GM19328 (cell line): ENCODE measurements at regions not wholly inside any gene's neighbourhood (a gene's known extent, or its start where the extent isn't known, plus 50 kb on each side); places are given as distances from the start of the nearest gene placed in this dataset.

Experiments used
- ATAC-seq: cut with Tn5 transposase; IDR thresholded peaks from one replicate; pipeline ENCODE4 v1.9.1; 2021; ENCODE audit warnings: mild to moderate bottlenecking, moderate library complexity; ENCODE audit not compliant: unreplicated experiment

- no peak for ATAC-seq
Observed at GRCh38 chr3:87354398-87354797, 78.0 kb upstream of the POU1F1 start.

- ATAC-seq: no peak
Observed at GRCh38 chr3:87351937-87352336, 75.6 kb upstream of the POU1F1 start.

- ATAC-seq: peak; percentile 99
Observed at GRCh38 chr3:87350367-87351199, 74.2 kb upstream of the POU1F1 start.

- ATAC-seq: no peak
Observed at GRCh38 chr3:87349833-87350232, 73.4 kb upstream of the POU1F1 start.

- no peak for ATAC-seq
Observed at GRCh38 chr3:87336761-87337160, 60.4 kb upstream of the POU1F1 start.

- ATAC-seq: no peak
Observed at GRCh38 chr3:87335931-87336330, 59.5 kb upstream of the POU1F1 start.

- ATAC-seq: no peak
Observed at GRCh38 chr3:87333393-87333892, 57.1 kb upstream of the POU1F1 start.

- ATAC-seq: no peak
Observed at GRCh38 chr3:87332789-87333188, 56.4 kb upstream of the POU1F1 start.

GRCh38 chr3:87329065-87329464 is 52.7 kb upstream of the POU1F1 start:
- ATAC-seq: no peak
